Activated CD8-positive, alpha-beta memory T cell treated with anti-CD3 and anti-CD28 coated beads for 36 hours (primary cell): ENCODE measurements at regions not wholly inside any gene's neighbourhood (a gene's known extent, or its start where the extent isn't known, plus 50 kb on each side); places are given as distances from the start of the nearest gene placed in this dataset.

Experiments
- CTCF ChIA-PET: fragments of 350-600 bp; sonication (Branson Sonifier 250); formaldehyde crosslinking; loops from one replicate; lab custom pipeline; 2021; ENCODE audit warnings: antibody characterized with exemption; lab: Charles Lee
- POLR2A ChIA-PET: fragments of 350-600 bp; sonication (Branson Sonifier 250); formaldehyde crosslinking; loops from one replicate; lab custom pipeline; 2021; ENCODE audit warnings: antibody characterized with exemption; lab: Charles Lee

GRCh38 chr12:125579916-125580315, 514.7 kb downstream of the AACS start:
- CTCF ChIA-PET: no interaction called here
- POLR2A ChIA-PET: no interaction called here

DNA sequence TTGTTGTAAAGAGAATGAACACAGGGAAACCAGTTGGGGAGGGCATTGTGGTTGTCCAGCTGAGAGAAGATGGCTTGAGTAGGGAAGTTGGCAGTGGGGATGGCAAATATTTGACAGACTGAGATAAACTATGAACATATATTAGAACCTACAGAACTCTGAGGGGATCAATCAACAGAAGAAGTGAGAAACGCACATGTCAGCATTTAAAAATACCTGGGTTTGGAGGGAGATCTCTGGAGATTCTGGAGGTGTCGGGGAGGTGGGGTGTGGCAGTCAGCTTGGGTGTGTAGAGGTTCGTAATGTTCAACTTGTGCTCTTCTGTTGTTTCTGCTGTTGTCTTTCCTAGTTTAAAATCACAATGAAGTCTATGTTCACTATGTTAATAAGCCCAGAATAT, 517.8 kb downstream of the AACS start:
- POLR2A ChIA-PET: no interaction called here
- CTCF ChIA-PET: no interaction called here

GRCh38 chr12:125586441-125586840, 521.2 kb downstream of the AACS start:
- ChIA-PET CTCF (no interaction called here), POLR2A (no interaction called here)

DNA sequence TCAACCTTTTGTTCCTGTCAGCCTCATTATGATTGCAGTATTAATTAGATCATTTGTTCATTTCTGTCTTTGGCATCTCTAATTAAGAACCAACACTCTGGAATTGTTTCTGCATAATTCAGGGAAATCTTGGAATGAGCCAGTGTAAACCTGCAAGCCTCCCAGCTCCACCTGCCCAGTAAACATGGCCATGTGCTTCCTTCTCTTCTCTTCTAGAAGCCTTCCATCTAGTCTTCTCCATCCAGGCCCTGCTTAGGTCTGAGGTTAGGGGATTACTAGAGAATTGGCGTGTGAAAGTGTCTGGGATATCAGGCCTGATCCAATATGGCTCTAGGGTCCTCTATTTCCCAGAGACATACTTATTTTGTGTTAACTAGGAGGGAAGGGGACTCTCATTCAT, 528.0 kb downstream of the AACS start:
- CTCF ChIA-PET: no interaction called here
- POLR2A ChIA-PET: no interaction called here

DNA sequence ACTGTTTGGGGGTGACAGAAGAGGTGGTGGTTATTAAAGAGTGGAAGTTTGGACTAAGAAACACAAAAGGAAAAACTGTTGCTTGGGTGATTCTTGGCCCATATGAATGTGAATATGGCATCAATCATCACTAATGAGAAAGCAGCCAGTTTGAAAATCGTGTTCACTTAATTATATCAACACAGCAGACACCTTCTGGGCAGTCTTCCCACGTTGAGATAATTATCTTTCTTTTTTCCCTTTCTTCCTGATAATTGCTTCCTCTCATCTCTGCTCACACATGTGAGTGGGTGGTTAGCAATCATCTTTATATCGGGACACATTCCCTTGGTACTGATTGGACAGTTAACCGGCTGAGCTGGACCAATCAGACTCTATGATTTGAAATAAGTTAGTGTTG, 539.7 kb downstream of the AACS start:
- POLR2A ChIA-PET: no interaction called here
- CTCF ChIA-PET: no interaction called here

DNA sequence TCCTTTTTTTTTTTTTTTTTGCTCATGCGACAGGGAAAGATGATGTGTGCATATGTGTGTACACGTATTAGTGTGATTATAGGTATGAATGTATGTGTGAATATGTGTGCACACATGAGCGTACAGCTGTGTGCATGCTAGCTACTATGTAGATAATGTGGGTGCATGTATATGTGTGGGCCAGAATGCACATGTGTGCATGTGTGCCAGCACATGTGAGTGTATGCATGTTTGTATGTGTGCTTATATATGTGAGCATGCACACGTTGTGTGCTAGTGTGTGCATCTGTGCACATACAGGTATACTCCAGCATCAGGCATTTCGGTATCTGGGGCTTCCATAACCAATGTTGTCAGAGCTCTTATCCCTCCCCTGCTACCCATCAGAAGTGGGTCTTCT, 541.1 kb downstream of the AACS start:
- CTCF ChIA-PET: no interaction called here
- POLR2A ChIA-PET: no interaction called here

GRCh38 chr12:125610292-125610691, 545.1 kb downstream of the AACS start:
- POLR2A ChIA-PET: no interaction called here
- CTCF ChIA-PET: interaction anchor here (0.6 kb wide), 1 partner anchor 535 kb away, joined by 3 read pairs; no protein-coding TSS in a partner anchor

- ChIA-PET POLR2A (no interaction called here), CTCF (no interaction called here)
Observed at GRCh38 chr12:125610971-125611370, 545.7 kb downstream of the AACS start.

GRCh38 chr12:125614058-125614457, 548.8 kb downstream of the AACS start:
- CTCF ChIA-PET: no interaction called here

GRCh38 chr12:125619723-125620122, 554.5 kb downstream of the AACS start:
- POLR2A ChIA-PET: no interaction called here
- CTCF ChIA-PET: no interaction called here

More at GRCh38 chr12:125614058-125614457, 548.8 kb downstream of the AACS start:
- POLR2A ChIA-PET: no interaction called here

GRCh38 chr12:125633686-125634085, 568.5 kb downstream of the AACS start:
- ChIA-PET CTCF (no interaction called here), POLR2A (no interaction called here)

- ChIA-PET POLR2A (no interaction called here), CTCF (no interaction called here)
Observed at GRCh38 chr12:125634813-125635212, 569.6 kb downstream of the AACS start.

DNA sequence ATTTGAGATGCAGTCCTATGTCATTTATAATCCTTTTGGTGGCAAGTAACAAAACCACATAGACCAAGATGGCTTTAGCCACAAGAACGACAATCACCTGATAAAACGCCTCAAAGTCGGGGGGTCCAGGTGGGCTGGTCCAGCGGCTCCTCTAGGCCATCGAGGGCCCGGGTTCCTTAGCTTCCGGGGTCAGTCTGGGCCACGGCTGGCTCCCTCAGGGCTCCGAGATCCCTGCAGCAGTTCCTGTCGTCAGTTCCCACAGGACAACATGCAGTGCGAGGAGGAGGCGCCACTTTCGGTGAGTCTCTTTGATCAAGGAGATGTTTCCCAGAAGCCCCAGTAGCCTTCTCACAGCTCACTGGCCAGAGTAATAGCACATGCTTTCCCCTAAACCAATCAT, 574.6 kb downstream of the AACS start:
- POLR2A ChIA-PET: no interaction called here
- CTCF ChIA-PET: no interaction called here

GRCh38 chr12:125643055-125643454, 577.8 kb downstream of the AACS start:
- POLR2A ChIA-PET: no interaction called here
- CTCF ChIA-PET: no interaction called here

DNA sequence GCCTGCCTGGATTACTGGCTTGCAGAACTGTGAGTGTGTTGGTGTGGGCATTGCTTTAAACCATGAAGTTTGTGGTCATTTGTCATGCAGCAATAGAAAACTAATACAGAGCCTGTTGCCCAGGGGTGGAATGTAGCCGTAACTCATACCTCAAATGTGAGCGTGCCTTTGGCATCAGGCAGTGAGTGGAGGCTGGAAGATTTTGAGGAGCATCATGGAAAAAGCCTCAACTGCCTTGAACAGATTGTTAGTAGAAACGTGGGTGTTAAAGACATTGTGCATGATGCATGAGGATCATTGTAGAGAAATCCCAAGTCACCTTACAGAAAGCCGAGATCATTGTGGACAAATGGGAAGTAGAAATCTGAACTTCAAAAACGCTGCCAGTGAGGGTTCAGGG, 580.5 kb downstream of the AACS start:
- POLR2A ChIA-PET: no interaction called here
- CTCF ChIA-PET: no interaction called here

GRCh38 chr12:125650587-125650986, 585.4 kb downstream of the AACS start:
- ChIA-PET POLR2A (no interaction called here), CTCF (no interaction called here)

DNA sequence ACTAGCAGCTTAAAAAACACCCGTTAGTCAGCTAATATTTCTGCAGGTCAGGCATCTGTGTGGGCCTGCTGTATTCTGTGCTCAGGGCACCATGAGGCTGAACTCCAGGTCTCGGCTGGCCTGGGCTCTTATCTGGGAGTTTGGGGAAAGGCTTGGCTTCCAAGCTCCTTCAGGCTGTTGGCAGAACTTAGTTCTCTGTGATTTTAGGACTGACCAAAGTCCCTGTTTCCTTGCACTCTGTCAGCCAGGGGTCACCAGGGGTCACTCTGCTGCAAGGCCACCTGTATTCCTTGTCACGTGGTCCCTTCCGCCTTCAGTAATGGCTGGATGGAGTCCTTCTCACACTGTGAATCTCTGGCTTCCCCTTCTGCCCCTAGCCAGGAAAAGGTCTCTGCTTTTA, 586.4 kb downstream of the AACS start:
- CTCF ChIA-PET: no interaction called here

DNA sequence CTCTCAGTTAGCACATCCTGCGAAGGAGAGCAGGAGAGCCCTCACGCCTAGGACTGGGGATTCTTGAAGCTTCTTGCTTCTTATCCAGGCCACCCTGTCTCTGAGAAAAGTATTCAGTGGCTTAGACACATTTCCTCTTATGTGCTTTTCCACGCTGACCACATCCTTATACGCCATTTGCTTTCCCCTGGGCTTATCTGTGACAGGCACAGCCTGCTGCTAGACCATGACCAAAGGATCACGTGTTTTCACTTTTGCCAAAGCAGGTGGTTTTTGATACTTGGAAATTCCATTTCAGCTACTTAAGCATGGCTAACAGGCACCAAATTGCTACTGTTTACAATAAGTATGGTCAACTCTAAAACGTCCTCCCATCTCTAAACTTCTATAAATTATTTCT, 587.4 kb downstream of the AACS start:
- POLR2A ChIA-PET: no interaction called here
- CTCF ChIA-PET: no interaction called here

More for the DNA sequence above, 586.4 kb downstream of the AACS start:
- POLR2A ChIA-PET: no interaction called here

DNA sequence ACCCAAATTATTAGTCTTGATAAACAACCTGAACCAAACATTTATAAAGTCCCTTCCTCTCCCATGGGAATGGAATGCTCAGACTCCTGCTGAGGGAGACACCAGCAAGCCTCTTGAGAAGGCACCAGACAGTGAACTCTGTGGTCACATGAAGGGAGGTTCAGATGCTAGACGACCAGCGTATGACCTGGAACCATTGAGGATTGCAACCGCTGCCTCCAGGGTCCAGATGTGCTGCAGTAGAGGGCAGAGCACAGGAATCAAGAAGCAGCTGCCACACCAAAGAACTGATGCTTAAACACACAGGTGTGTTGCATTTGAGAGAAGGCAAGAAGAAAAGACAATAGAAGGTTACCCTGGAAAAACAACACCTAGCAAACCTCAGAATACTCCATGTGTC, 592.4 kb downstream of the AACS start:
- ChIA-PET POLR2A (no interaction called here), CTCF (no interaction called here)

DNA sequence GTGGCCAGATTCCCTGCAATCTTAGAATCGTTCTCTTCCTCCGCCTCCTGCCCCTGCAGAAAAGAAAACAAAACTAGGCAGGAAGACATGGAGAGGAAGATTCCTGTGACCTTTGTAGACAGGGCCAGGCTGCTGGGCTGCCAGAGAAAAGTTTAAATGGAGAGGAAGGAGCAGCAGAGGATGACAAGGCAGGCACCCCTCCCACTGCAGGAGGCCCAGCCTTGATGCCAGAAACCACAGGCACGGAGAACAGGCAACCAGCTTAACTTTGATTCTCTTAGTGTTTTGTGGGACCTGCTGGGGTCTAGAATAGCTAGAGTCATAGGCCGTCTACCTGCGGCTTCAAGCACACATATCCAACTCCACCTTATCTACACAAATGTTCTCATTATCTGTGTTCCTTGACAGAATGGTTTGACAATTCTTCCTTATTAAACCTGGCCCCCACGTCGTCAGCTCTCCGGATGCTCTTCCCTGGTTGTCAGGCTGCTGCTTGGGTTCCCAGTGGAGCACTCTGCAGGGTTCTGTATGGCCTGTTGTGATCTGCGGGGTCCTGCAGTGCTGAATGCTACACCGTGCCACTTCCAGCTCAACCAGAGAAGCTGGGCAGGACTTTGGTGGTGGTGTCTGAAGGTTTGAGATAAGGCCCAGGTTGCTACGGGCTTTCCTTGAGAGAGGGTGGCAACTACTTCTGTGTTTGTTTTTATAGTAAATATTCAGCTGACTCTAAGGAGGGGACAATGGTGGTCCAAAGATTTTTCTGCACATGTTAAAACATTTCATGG, 609.5 kb downstream of the AACS start:
- POLR2A ChIA-PET: no interaction called here
- CTCF ChIA-PET: no interaction called here

DNA sequence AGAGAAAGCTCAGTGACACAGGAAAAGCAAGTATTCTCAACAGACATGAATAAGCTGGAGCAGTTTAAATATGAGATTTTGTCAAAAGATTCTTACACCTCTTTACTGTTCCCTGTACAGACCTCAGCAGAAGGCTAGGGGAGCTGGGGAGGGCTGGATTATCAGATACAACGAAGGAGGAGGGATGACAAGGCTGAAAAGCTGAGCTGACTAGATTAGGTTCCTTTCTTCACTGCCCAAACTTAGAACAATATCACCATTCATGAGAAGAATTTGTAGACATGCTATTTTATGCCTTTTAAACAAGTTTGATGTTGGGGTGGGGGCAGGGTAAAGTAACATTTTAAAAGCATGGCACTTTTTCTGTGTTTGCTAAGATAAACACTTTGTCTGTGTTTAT, 611.1 kb downstream of the AACS start:
- ChIA-PET POLR2A (no interaction called here), CTCF (no interaction called here)

DNA sequence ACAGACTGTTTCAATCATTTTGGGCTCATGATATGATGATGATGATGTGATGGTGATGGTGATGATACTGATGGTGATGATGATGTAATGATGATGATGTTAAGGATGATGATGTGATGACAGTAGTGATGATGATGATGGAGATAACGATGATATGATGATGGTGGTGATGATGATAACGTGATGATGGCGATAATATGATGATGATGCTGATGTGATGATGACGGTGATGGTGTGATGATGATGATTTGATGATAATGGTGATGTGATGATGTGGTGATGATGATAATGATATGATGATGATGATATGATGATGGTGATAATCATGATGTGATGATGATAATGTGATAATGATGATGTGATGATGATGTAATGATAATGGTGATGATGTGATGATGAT, 612.6 kb downstream of the AACS start:
- POLR2A ChIA-PET: no interaction called here
- CTCF ChIA-PET: no interaction called here
